Skeletal muscle tissue (tissue), 3 donors: ENCODE measurements at regions not wholly inside any gene's neighbourhood (a gene's known extent, or its start where the extent isn't known, plus 50 kb on each side); places are given as distances from the start of the nearest gene placed in this dataset.

ENCODE experiments used
- H3K27ac ChIP-seq: one replicate; pipeline ENCODE4 v1.7.0; 2013; ENCODE audit warnings: mild to moderate bottlenecking, low read depth, low read length, inconsistent platforms
- H3K27me3 ChIP-seq, 3 donors: one replicate each; pipeline ENCODE4 v1.7.0; 2013; ENCODE audit warnings: low read length in 3 of 3; ENCODE audit not compliant: control insufficient read depth in 3 of 3, insufficient read depth in 3 of 3
- H3K36me3 ChIP-seq, 3 donors: one replicate each; pipeline ENCODE4 v1.7.0; 2013; ENCODE audit warnings: low read length in 3 of 3; ENCODE audit not compliant: control insufficient read depth in 3 of 3, insufficient read depth in 3 of 3
- H3K4me1 ChIP-seq, 3 donors: one replicate each; pipeline ENCODE4 v1.7.0; 2013; ENCODE audit warnings: low read length in 3 of 3, mild to moderate bottlenecking in 3 of 3; ENCODE audit not compliant: control insufficient read depth in 3 of 3, insufficient read depth in 3 of 3
- H3K4me3 ChIP-seq, 3 donors: one replicate each; pipeline ENCODE4 v1.7.0; 2013; ENCODE audit warnings: low read length in 3 of 3
- H3K9ac ChIP-seq, 3 donors: one replicate each; pipeline ENCODE4 v1.7.0; 2013; ENCODE audit warnings: low read length in 3 of 3, mild to moderate bottlenecking in 3 of 3, moderate library complexity in 2 of 3, low read depth in 1 of 3
- H3K9me3 ChIP-seq, 3 donors: one replicate each; pipeline ENCODE4 v1.7.0; 2013; ENCODE audit warnings: low read length in 3 of 3; ENCODE audit not compliant: control insufficient read depth in 3 of 3
- donor health status: Osteomylitis.

GRCh38 chr5:174996941-174997340 lies 272.6 kb downstream of the MSX2 start:
- H3K36me3 ChIP-seq = no peaks in the 10 kb centered on the region
- peaks cover 0 to 6% (median 0%) of the 10 kb centered on the region in 3 donors for H3K27me3 ChIP-seq
- no peaks in the 10 kb centered on the region for H3K4me1 ChIP-seq
- peaks cover 2 to 6% (median 4%) of the 10 kb centered on the region in 3 donors for H3K9me3 ChIP-seq
- H3K9ac ChIP-seq = no peak overlapping the region
- no peak overlapping the region for H3K27ac ChIP-seq
- H3K4me3 ChIP-seq = no peak overlapping the region

DNA sequence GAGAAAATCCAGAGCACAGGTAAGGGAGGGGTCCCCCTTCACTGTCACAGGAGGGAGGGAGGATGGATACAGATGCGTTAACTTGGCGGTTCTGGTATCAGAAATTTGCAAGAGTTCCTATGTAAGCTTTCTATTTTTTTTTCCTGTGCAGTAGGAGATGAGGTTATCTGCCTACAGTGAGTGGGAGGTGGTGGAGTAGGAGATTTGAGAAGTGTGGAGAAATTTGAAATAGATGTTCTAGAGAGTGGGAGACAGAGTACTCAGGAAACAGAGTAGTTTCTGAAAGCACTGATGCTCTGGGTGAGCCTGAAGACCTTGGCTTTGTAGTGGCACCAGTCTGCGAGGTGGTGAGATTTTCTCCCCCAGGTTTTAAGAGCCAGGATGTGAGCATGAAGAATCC lies 271.4 kb downstream of the MSX2 start:
- no peak overlapping the region for H3K27ac ChIP-seq
- peaks cover 0 to 6% (median 0%) of the 10 kb centered on the region in 3 donors for H3K27me3 ChIP-seq
- H3K4me1 ChIP-seq = no peaks in the 10 kb centered on the region

DNA sequence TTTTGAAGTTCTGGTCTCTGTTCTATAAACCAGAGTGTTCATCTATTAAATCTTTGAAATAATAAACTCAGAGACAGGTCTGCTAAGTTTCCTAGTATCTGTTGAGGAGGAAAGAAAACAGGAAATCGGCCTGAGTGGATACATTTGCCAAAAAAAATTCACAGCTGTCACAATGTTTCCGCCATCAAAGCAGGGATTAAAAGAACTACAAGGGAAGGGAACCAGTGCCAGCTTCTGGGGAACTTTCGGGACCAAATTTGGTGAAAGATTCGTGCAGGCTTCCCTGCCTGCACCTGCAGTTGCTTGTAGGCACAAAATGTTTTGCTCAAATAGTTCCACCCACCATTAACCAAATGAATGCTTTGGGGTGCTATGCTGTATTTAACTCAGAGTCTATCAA lies 267.5 kb downstream of the MSX2 start:
- no peak overlapping the region for H3K27ac ChIP-seq
- H3K4me3 ChIP-seq = no peak overlapping the region
- H3K27me3 ChIP-seq = peaks cover 0 to 6% (median 0%) of the 10 kb centered on the region in 3 donors
- H3K9ac ChIP-seq = no peak overlapping the region
- H3K4me1 ChIP-seq = no peaks in the 10 kb centered on the region
- H3K9me3 ChIP-seq = no peaks in the 10 kb centered on the region
- H3K36me3 ChIP-seq = no peaks in the 10 kb centered on the region

More for the DNA sequence above, 271.4 kb downstream of the MSX2 start:
- no peak overlapping the region for H3K4me3 ChIP-seq
- no peaks in the 10 kb centered on the region for H3K36me3 ChIP-seq
- H3K9ac ChIP-seq = no peak overlapping the region
- peaks cover 2 to 6% (median 4%) of the 10 kb centered on the region in 3 donors for H3K9me3 ChIP-seq

- Histone ChIP-seq H3K27ac (no peak overlapping the region), H3K27me3 (peaks cover 0 to 4% (median 0%) of the 10 kb centered on the region in 3 donors), H3K9ac (no peak overlapping the region), H3K4me1 (no peaks in the 10 kb centered on the region), H3K9me3 (no peaks in the 10 kb centered on the region), H3K4me3 (no peak overlapping the region), H3K36me3 (no peaks in the 10 kb centered on the region)
These were observed 266.5 kb downstream of the MSX2 start for GRCh38 chr5:174990909-174991308.

GRCh38 chr5:174987443-174988012 lies 263.1 kb downstream of the MSX2 start:
- H3K9me3 ChIP-seq = no peaks in the 10 kb centered on the region
- no peak overlapping the region for H3K4me3 ChIP-seq
- H3K27ac ChIP-seq = no peak overlapping the region
- no peak overlapping the region for H3K9ac ChIP-seq
- H3K36me3 ChIP-seq = no peaks in the 10 kb centered on the region
- no peaks in the 10 kb centered on the region for H3K27me3 ChIP-seq
- no peaks in the 10 kb centered on the region for H3K4me1 ChIP-seq

DNA sequence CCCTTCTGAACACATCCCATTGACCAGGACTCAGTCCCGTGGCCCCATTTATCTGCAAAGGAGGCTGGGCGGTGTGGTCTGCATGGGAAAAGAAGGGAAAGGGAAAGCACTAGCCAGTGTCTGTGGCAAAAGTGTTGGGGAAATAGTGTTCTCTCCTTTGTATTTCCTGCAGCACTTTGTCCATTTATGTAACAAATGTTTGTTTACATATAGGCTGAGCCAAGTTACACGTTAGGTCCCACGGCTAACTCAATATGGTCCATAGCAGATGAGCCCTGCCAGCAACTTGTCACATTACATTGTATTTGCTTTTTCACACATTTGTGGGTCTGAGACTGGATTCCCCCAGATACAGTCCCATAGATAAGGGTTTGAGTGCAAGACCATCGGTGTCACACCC lies 260.5 kb downstream of the MSX2 start:
- no peaks in the 10 kb centered on the region for H3K36me3 ChIP-seq
- H3K27ac ChIP-seq = no peak overlapping the region
- no peaks in the 10 kb centered on the region for H3K4me1 ChIP-seq
- no peaks in the 10 kb centered on the region for H3K27me3 ChIP-seq
- H3K9me3 ChIP-seq = no peaks in the 10 kb centered on the region
- H3K4me3 ChIP-seq = no peak overlapping the region
- no peak overlapping the region for H3K9ac ChIP-seq

- Histone ChIP-seq H3K9ac (no peak overlapping the region), H3K9me3 (no peaks in the 10 kb centered on the region), H3K4me3 (no peak overlapping the region), H3K36me3 (no peaks in the 10 kb centered on the region), H3K27ac (no peak overlapping the region), H3K27me3 (no peaks in the 10 kb centered on the region), H3K4me1 (no peaks in the 10 kb centered on the region)
These were observed 258.1 kb downstream of the MSX2 start for GRCh38 chr5:174982485-174982884.

GRCh38 chr5:174981416-174981815 lies 257.0 kb downstream of the MSX2 start:
- H3K4me1 ChIP-seq = no peaks in the 10 kb centered on the region

DNA sequence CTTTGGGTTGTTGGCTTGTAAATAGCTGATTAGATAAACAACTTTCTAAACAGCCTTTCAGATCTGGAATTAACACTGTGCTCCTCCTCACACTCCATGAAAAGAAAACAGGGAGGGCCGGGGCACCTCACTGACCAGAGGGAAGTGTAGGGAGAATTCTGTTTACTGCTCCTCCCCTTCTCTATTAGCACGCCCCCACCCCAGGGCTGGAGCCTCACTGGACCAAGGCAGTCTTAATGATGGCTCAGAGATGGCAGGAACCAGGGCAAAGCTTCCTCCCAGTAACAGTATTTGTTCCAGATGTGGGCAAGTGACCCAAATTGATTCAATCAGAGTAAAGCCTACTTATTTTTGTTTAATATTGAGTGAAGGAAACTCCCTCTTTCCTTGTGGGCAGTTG lies 256.6 kb downstream of the MSX2 start:
- H3K4me1 ChIP-seq = no peaks in the 10 kb centered on the region
- H3K36me3 ChIP-seq = no peaks in the 10 kb centered on the region
- H3K27me3 ChIP-seq = no peaks in the 10 kb centered on the region
- no peak overlapping the region for H3K4me3 ChIP-seq
- no peak overlapping the region for H3K9ac ChIP-seq
- H3K9me3 ChIP-seq = no peaks in the 10 kb centered on the region
- no peak overlapping the region for H3K27ac ChIP-seq

More at GRCh38 chr5:174981416-174981815, 257.0 kb downstream of the MSX2 start:
- Histone ChIP-seq H3K27me3 (no peaks in the 10 kb centered on the region), H3K9ac (no peak overlapping the region), H3K36me3 (no peaks in the 10 kb centered on the region), H3K4me3 (no peak overlapping the region), H3K27ac (no peak overlapping the region), H3K9me3 (no peaks in the 10 kb centered on the region)

GRCh38 chr5:174972291-174972690 lies 247.9 kb downstream of the MSX2 start:
- Histone ChIP-seq H3K4me3 (no peak overlapping the region), H3K27ac (no peak overlapping the region), H3K9ac (no peak overlapping the region), H3K4me1 (no peaks in the 10 kb centered on the region), H3K27me3 (peaks cover 0 to 11% (median 0%) of the 10 kb centered on the region in 3 donors), H3K36me3 (no peaks in the 10 kb centered on the region), H3K9me3 (peaks cover 0 to 2% (median 0%) of the 10 kb centered on the region in 3 donors)
